SK-N-SH (cell line): ENCODE measurements at regions not wholly inside any gene's neighbourhood (a gene's known extent, or its start where the extent isn't known, plus 50 kb on each side); places are given as distances from the start of the nearest gene placed in this dataset.

ENCODE experiments used
- POLR2AphosphoS5 ChIP-seq: IDR thresholded peaks from 2 replicates; pipeline ENCODE4 v1.6.1; 2012; ENCODE audit warnings: low read depth, low read length
- RAD21 ChIP-seq: IDR thresholded peaks from 2 replicates; pipeline ENCODE4 v1.6.1; 2012; ENCODE audit warnings: mild to moderate bottlenecking, low read length
- RCOR1 ChIP-seq: fragments of 150-350 bp; IDR thresholded peaks from 2 replicates; pipeline ENCODE4 v1.6.1; 2017; ENCODE audit warnings: antibody characterized with exemption, low read length
- TF ChIP-seq, protein P1 (sequence below): IDR thresholded peaks from 2 replicates; pipeline ENCODE4 v1.4.0; 2012; ENCODE audit warnings: low read depth
- TF ChIP-seq, protein P2 (sequence below): fragments of 200-600 bp; sonication (generic); IDR thresholded peaks from 2 replicates; pipeline ENCODE4 v1.6.1; 2017; ENCODE audit warnings: antibody characterized with exemption, mild to moderate bottlenecking, moderate library complexity
- TF ChIP-seq, protein P3 (sequence below): fragments of 150-350 bp; IDR thresholded peaks from 2 replicates; pipeline ENCODE4 v1.6.1; 2017; ENCODE audit warnings: antibody characterized with exemption, low read length, low read depth, borderline replicate concordance
- TF ChIP-seq, protein P4 (sequence below): IDR thresholded peaks from 2 replicates; pipeline ENCODE4; 2012

DNA sequence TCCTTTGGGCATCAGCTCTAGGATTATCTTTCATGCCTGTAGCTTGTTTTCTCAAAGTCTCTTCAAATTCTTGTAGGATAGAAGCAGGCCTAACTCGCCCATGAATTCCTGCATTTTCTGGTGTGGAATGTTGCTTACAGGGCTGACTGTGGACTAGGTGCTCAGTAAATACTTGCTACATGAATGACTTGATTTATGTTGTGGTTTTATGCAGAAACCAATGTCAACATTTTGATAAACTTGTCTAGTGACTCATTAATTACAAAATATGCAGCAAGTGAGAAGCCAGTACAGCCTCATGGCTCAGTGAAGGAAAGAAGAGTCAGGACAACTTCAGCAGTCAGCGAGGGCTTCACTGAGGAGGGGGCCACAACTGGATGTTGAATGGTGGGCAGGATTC is 110.6 kb upstream of the SIX2 start:
- TF ChIP-seq, protein P1, sequence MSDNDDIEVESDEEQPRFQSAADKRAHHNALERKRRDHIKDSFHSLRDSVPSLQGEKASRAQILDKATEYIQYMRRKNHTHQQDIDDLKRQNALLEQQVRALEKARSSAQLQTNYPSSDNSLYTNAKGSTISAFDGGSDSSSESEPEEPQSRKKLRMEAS, result peak; percentile 63; the same call in 1 of the 2 replicates
- TF ChIP-seq RAD21 (no peak), POLR2AphosphoS5 (peak; percentile 53; the same call in 1 of the 2 replicates), RCOR1 (no peak)
- TF ChIP-seq, protein P2, sequence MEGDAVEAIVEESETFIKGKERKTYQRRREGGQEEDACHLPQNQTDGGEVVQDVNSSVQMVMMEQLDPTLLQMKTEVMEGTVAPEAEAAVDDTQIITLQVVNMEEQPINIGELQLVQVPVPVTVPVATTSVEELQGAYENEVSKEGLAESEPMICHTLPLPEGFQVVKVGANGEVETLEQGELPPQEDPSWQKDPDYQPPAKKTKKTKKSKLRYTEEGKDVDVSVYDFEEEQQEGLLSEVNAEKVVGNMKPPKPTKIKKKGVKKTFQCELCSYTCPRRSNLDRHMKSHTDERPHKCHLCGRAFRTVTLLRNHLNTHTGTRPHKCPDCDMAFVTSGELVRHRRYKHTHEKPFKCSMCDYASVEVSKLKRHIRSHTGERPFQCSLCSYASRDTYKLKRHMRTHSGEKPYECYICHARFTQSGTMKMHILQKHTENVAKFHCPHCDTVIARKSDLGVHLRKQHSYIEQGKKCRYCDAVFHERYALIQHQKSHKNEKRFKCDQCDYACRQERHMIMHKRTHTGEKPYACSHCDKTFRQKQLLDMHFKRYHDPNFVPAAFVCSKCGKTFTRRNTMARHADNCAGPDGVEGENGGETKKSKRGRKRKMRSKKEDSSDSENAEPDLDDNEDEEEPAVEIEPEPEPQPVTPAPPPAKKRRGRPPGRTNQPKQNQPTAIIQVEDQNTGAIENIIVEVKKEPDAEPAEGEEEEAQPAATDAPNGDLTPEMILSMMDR, result no peak
- TF ChIP-seq, protein P3, sequence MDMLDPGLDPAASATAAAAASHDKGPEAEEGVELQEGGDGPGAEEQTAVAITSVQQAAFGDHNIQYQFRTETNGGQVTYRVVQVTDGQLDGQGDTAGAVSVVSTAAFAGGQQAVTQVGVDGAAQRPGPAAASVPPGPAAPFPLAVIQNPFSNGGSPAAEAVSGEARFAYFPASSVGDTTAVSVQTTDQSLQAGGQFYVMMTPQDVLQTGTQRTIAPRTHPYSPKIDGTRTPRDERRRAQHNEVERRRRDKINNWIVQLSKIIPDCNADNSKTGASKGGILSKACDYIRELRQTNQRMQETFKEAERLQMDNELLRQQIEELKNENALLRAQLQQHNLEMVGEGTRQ, result no peak
- TF ChIP-seq, protein P4, sequence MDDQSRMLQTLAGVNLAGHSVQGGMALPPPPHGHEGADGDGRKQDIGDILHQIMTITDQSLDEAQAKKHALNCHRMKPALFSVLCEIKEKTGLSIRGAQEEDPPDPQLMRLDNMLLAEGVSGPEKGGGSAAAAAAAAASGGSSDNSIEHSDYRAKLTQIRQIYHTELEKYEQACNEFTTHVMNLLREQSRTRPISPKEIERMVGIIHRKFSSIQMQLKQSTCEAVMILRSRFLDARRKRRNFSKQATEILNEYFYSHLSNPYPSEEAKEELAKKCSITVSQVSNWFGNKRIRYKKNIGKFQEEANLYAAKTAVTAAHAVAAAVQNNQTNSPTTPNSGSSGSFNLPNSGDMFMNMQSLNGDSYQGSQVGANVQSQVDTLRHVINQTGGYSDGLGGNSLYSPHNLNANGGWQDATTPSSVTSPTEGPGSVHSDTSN, result peak; percentile 96
